K562 (cell line): ENCODE measurements at regions not wholly inside any gene's neighbourhood (a gene's known extent, or its start where the extent isn't known, plus 50 kb on each side); places are given as distances from the start of the nearest gene placed in this dataset.

Source experiments
- ATAC-seq: fragments of 200-7000 bp; cut with Tn5 transposase; 3 replicates; pipeline ENCODE4 v1.9.1; 2020; ENCODE audit warnings: moderate library complexity
- BruUV-seq: library from RNA; stranded (reverse); fragments of 400-500 nt; replicated peaks from 2 replicates; lab custom pipeline; 2021; lab: Mats Ljungman, UMichigan
- CTCF ChIA-PET: fragments of 300-600 bp; formaldehyde crosslinking; extraction: SDS; loops from one replicate; lab custom pipeline; 2021; ENCODE audit warnings: low intra/inter-chr PET ratio; lab: Yijun Ruan, JAX
- POLR2A ChIA-PET: fragments of 300-600, 350-650 bp; sonication (Branson Sonifier 250); formaldehyde crosslinking; extraction: SDS; loops from one replicate; lab custom pipeline; 2021; ENCODE audit warnings: antibody characterized with exemption, inconsistent platforms; lab: Yijun Ruan, JAX
- DNase-seq, 4 experiments: peaks; one replicate each; pipeline versions ENCODE4 v3.0.0 to v3.0.0-alpha.2; 2011 to 2018; ENCODE audit warnings: low spot score in 3 of 4, mixed read lengths in 3 of 4; ENCODE audit errors: extremely low read depth in 1 of 4
- FAIRE-seq: peaks from 2 replicates; lab custom pipeline; 2011; peaks lifted over from hg19 to GRCh38; lab: Jason Lieb, UNC
- H2AFZ ChIP-seq: 2 replicates; pipeline ENCODE4 v1.6.0; 2011; ENCODE audit warnings: low read depth, low read length, control low read depth, inconsistent platforms
- H3K27ac ChIP-seq: fragments of 200-600 bp; 3 replicates; pipeline ENCODE4 v1.8.0; 2011; ENCODE audit warnings: low read depth, mild to moderate bottlenecking, control low read depth, inconsistent platforms, low read length, moderate library complexity, mixed read lengths; ENCODE audit errors: extremely low read depth
- H3K27me3 ChIP-seq, 2 experiments: fragments of 300-600 bp in 1 of 2; 2 replicates in 1 of 2; 3 replicates in 1 of 2; pipeline versions ENCODE4 v1.6.0 to v1.8.0; 2011; ENCODE audit warnings: inconsistent platforms in 2 of 2, low read length in 2 of 2, mild to moderate bottlenecking in 1 of 2, mixed read lengths in 1 of 2, moderate library complexity in 1 of 2; ENCODE audit not compliant: control insufficient read depth in 2 of 2, insufficient read depth in 2 of 2
- H3K36me3 ChIP-seq: fragments of 300-600 bp; 3 replicates; pipeline ENCODE4 v1.8.0; 2011; ENCODE audit warnings: mild to moderate bottlenecking, low read length, inconsistent platforms; ENCODE audit not compliant: control insufficient read depth, insufficient read depth
- H3K4me1 ChIP-seq, 2 experiments: fragments of 200-600 bp in 1 of 2; replicated peaks in 1 of 2; 2 replicates in 1 of 2; 3 replicates in 1 of 2; pipeline versions ENCODE4 v1.5.1 to v1.8.0; 2011; ENCODE audit warnings: inconsistent platforms in 2 of 2, low read length in 2 of 2, mild to moderate bottlenecking in 1 of 2, mixed read lengths in 1 of 2, moderate library complexity in 1 of 2; ENCODE audit not compliant: control insufficient read depth in 2 of 2, insufficient read depth in 2 of 2
- H3K4me2 ChIP-seq: 2 replicates; pipeline ENCODE4 v1.6.1; 2011; ENCODE audit warnings: low read length, control low read depth, inconsistent platforms, mixed read lengths; ENCODE audit not compliant: insufficient read depth
- H3K4me3 ChIP-seq: fragments of 200-600 bp; sonication (generic), shearing (Covaris generic); 2 replicates; pipeline ENCODE4 v1.5.1; 2016; ENCODE audit warnings: control low read depth, inconsistent platforms
- H3K79me2 ChIP-seq: fragments of 200-600 bp; 3 replicates; pipeline ENCODE4 v1.8.0; 2011; ENCODE audit warnings: low read length, inconsistent platforms; ENCODE audit not compliant: control insufficient read depth, insufficient read depth
- H3K9ac ChIP-seq, 2 experiments: 2 replicates each; pipeline versions ENCODE4 v1.6.0 to v1.6.1; 2011; ENCODE audit warnings: low read depth in 2 of 2, low read length in 2 of 2, control low read depth in 1 of 2, inconsistent platforms in 1 of 2, mild to moderate bottlenecking in 1 of 2, mixed read lengths in 1 of 2; ENCODE audit not compliant: insufficient read depth in 1 of 2
- H3K9me1 ChIP-seq: one replicate; pipeline ENCODE4 v1.6.0; 2011; ENCODE audit warnings: inconsistent platforms, mild to moderate bottlenecking, low read length, moderate library complexity; ENCODE audit not compliant: control insufficient read depth, insufficient read depth
- H3K9me3 ChIP-seq: replicated peaks from 2 replicates; pipeline ENCODE4 v1.5.1; 2011; ENCODE audit warnings: low read depth, low read length, inconsistent platforms; ENCODE audit not compliant: control insufficient read depth, insufficient read depth
- H4K20me1 ChIP-seq: replicated peaks from 2 replicates; pipeline ENCODE4 v1.6.1; 2011; ENCODE audit warnings: low read length, inconsistent platforms, mixed read lengths; ENCODE audit not compliant: control insufficient read depth, insufficient read depth
- ATF3 ChIP-seq, 2 experiments: fragments of 450-650 bp in 1 of 2; sonication (generic) in 1 of 2; formaldehyde crosslinking in 1 of 2; IDR thresholded peaks in 1 of 2; conservative IDR thresholded peaks in 1 of 2; 2 replicates each; pipeline versions ENCODE4 v1.6.1 to v1.8.1; 2016 to 2023; ENCODE audit warnings: mild to moderate bottlenecking in 2 of 2, moderate library complexity in 2 of 2, inconsistent platforms in 1 of 2, missing genetic modification reagents in 1 of 2
- E2F8 ChIP-seq: fragments of 450-650 bp; IDR thresholded peaks from 2 replicates; pipeline ENCODE4 v1.7.1; 2018; ENCODE audit warnings: mild to moderate bottlenecking, low read depth; ENCODE audit not compliant: partially characterized antibody
- NR2C1 ChIP-seq, 2 experiments: fragments of 450-650 bp; IDR thresholded peaks; 2 replicates each; pipeline ENCODE4 v1.6.1; 2017; ENCODE audit warnings: mild to moderate bottlenecking in 2 of 2, antibody characterized with exemption in 1 of 2, inconsistent platforms in 1 of 2, missing compliant biosample characterization in 1 of 2, missing genetic modification characterization in 1 of 2
- PHTF2 ChIP-seq: fragments of 250-450 bp; sonication (Bioruptor Pico); IDR thresholded peaks from 2 replicates; pipeline ENCODE4 v1.5.0; 2021; ENCODE audit warnings: mild to moderate bottlenecking
- STAT5A ChIP-seq: IDR thresholded peaks from 2 replicates; pipeline ENCODE4 v1.6.1; 2012; ENCODE audit warnings: low read length, inconsistent platforms, borderline replicate concordance
- ZNF140 ChIP-seq: fragments of 250-450 bp; sonication (Bioruptor Pico); IDR thresholded peaks from 2 replicates; pipeline ENCODE4 v1.8.0; 2021; ENCODE audit warnings: moderate library complexity, mild to moderate bottlenecking, inconsistent platforms
- WGBS: fragments of 100-300 bp; shearing (Covaris generic); methylation state at CpG from one replicate; pipeline ENCODE4 v1.1.6; 2016; ENCODE audit warnings: low coverage, mixed read lengths; ENCODE audit not compliant: insufficient coverage; ENCODE audit errors: missing lambda C conversion rate; 5-methylcytosine and 5-hydroxymethylcytosine counted together
- in situ Hi-C: fragments of 300-500 bp; cut with MboI; formaldehyde crosslinking; loops from 4 replicates; pipeline ENCODE4 v1.15.0; 2018; ENCODE audit warnings: inconsistent platforms, mixed read lengths
- intact Hi-C: fragments of 100-400 bp; cut with micrococcal nuclease; formaldehyde crosslinking; loops from 2 replicates; pipeline ENCODE4 v1.14.2; 2022

- FAIRE-seq: no peak
- no peaks in the 10 kb centered on the region for H4K20me1 ChIP-seq
- WGBS: 2% methylated on average over 3 of the region's 3 CpGs
- in situ Hi-C loops (no loop called here), intact Hi-C loops (no loop called here)
- no peak overlapping the region for H3K4me3 ChIP-seq
- no peak overlapping the region for H3K9ac ChIP-seq
- no peaks in the 10 kb centered on the region for H3K9me1 ChIP-seq
- no peaks in the 10 kb centered on the region for H3K9me3 ChIP-seq
- BruUV-seq: no TSS peak
- ChIA-PET CTCF (no interaction called here), POLR2A (interaction anchor here (0.9 kb wide), 1 partner anchor 10 kb away, joined by 3 read pairs; no protein-coding TSS in a partner anchor)
- H3K4me2 ChIP-seq: no peak overlapping the region
- no peak for ATAC-seq
- no peaks in the 10 kb centered on the region for H3K27me3 ChIP-seq
- H3K4me1 ChIP-seq: no peaks in the 10 kb centered on the region
- no peaks in the 10 kb centered on the region for H3K36me3 ChIP-seq
- no peak for DNase-seq
- no peaks in the 10 kb centered on the region for H3K79me2 ChIP-seq
- no peak overlapping the region for H3K27ac ChIP-seq
- H2AFZ ChIP-seq: no peak overlapping the region
- TF ChIP-seq ZNF140 (no peak), PHTF2 (CRISPR knock-in tag) (no peak), E2F8 (no peak), ATF3 (IDR thresholded peaks at IDR 0.05) (no peak), ATF3 (CRISPR knock-in tag; conservative IDR thresholded peaks at IDR 0.05) (no peak), NR2C1 (IDR thresholded peaks at IDR 0.05) (no peak), NR2C1 (tag; IDR thresholded peaks at IDR 0.05) (no peak), STAT5A (no peak)
Observed at GRCh38 chr6:22362361-22362760, 65.5 kb upstream of the PRL start.
